ENCODE measurements at regions not wholly inside any gene's neighbourhood (a gene's known extent, or its start where the extent isn't known, plus 50 kb on each side); places are given as distances from the start of the nearest gene placed in this dataset.

DNA sequence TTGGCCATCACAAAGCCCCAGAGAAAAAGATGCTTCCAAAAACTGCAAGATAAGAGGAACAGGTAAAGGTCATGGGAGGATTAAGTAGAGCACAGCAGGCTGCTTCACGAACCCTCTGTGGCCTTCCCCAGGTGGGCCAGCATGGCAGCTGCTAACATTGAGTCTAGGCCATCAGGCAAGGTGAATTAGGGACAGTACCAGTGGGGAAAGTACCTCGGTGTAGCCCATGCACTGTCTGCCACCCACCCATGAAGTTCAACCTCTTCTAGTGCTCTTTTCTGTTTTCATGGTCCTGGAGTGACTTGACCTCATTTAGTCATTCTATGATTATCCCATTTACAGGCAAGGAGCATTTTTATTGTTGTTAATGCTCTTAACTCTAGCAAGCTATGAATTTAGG, 108.6 kb upstream of the DUSP22 start:
- ChIA-PET POLR2A (interaction anchor here (1.3 kb wide), 1 partner anchor 208 kb away, joined by 4 read pairs; the partner anchor contains the start of gene IRF4), CTCF (interaction anchor here (0.9 to 32.8 kb wide), 7 partner anchors 10 to 145 kb away, joined by 3 to 620 read pairs (median 4); no protein-coding TSS in a partner anchor)

DNA sequence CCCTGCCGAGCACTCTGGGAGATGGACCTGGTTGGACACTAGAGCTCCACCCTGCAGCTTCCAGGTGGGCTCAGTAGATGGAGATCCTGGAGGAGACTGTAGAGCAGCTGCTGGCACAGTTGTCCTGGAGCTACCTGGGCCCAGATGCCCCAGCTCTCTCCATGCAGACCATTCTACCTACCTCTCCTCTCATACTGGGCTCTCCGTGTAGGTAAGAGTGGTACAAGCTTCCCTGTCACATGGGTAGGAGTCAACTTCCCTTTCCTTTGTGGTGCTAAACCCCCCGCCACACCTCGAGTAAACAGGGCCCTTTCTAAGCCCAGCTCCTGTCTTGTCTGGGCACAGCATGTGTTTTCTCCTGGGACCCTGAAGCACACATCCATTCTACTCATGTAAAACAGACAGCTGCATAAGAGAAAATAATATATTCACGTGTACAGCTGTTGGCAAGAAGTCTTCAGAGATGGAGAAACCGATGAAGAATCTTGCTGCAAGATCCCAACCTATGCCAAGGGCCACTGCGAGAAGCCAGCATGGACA, 108.1 kb upstream of the DUSP22 start:
- POLR2A ChIA-PET, result interaction anchor here (1.3 kb wide), 1 partner anchor 207 kb away, joined by 4 read pairs; the partner anchor contains the start of gene IRF4
- TF ChIP-seq, protein P1, sequence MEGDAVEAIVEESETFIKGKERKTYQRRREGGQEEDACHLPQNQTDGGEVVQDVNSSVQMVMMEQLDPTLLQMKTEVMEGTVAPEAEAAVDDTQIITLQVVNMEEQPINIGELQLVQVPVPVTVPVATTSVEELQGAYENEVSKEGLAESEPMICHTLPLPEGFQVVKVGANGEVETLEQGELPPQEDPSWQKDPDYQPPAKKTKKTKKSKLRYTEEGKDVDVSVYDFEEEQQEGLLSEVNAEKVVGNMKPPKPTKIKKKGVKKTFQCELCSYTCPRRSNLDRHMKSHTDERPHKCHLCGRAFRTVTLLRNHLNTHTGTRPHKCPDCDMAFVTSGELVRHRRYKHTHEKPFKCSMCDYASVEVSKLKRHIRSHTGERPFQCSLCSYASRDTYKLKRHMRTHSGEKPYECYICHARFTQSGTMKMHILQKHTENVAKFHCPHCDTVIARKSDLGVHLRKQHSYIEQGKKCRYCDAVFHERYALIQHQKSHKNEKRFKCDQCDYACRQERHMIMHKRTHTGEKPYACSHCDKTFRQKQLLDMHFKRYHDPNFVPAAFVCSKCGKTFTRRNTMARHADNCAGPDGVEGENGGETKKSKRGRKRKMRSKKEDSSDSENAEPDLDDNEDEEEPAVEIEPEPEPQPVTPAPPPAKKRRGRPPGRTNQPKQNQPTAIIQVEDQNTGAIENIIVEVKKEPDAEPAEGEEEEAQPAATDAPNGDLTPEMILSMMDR (IDR thresholded peaks at IDR 0.05; ENCODE audit: control extremely low read depth, extremely low read depth, low read depth, missing control alignments), result no peak
- DNase-seq (ENCODE audit: extremely low spot score), result peak; percentile 9
- CTCF ChIA-PET, result interaction anchor here (0.8 to 32.8 kb wide), 10 partner anchors 10 to 197 kb away, joined by 3 to 620 read pairs (median 4); no protein-coding TSS in a partner anchor

More for the DNA sequence above, 108.6 kb upstream of the DUSP22 start:
- peak; percentile 67 for DNase-seq (ENCODE audit: extremely low spot score)
- TF ChIP-seq, protein P1 (IDR thresholded peaks at IDR 0.05; ENCODE audit: control extremely low read depth, extremely low read depth, low read depth, missing control alignments), result no peak

DNA sequence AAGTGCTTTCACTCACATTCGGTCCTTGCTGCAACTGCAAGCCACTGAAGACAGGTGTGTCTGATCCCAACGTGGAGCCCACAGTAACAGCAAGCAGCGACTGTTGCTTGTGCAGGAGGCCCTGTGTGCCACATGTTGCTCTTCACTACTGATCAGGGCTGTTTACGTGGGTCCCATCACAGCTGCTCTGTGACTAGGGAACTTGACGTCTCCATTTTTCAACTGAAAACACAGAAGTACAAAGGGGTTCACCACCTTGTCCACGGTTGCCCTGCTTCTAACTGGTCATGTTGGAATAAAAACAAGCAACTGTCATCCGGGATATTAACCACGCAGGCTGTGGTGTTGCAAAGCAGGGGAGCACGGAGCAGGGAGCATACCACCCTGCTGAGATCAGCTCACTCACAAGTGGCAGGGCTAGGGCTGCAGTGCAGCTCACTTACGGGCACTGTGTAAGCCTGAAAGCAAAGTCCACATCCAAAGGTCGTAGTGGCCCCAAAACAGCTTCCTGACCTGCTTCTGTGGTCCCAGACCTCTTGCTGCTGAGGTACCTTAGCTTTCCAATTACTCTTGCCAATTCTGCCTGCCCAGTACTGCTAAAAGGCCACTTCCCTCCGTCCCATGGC, 105.8 kb upstream of the DUSP22 start:
- no peak for DNase-seq (ENCODE audit: extremely low spot score)
- TF ChIP-seq, protein P1 (IDR thresholded peaks at IDR 0.05; ENCODE audit: control extremely low read depth, extremely low read depth, low read depth, missing control alignments), result no peak
- CTCF ChIA-PET, result interaction anchor here (1.2 to 32.8 kb wide), 2 partner anchors 38 kb away, joined by 3 to 620 read pairs; no protein-coding TSS in a partner anchor
- POLR2A ChIA-PET, result interaction anchor here (0.5 kb wide), 1 partner anchor 134 kb away, joined by 3 read pairs; no protein-coding TSS in a partner anchor

DNA sequence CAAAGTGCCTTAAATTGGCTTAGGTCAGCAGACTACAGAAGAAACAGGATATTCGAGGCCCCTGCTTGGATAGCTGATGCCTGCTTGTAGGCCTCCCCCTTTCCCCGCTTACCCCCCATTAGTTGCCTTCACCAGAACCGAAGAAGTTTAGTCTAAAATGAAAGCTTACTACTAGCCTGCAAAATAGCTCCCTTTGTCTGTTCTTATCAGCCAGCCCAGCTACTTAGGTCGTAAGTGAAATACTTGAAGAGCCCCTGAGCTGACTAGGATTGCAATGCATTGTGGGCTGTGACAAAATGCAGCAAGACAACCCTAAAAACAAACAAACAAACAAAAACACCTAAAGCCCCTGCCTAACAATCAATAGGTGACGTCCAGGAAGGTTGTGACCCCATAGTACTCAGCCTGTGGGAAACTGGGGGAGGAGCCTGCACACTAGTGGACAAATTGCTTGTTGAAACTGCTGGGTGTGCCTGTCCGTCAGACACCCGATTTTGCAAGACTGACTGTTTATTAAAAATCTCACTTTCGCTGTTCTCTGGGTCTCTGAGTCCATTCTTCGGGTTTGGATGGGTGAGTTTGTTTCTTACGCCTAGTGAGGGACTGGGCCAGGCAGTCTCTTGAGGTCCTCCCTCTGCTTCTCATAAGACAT, 105.0 kb upstream of the DUSP22 start:
- TF ChIP-seq, protein P1 (IDR thresholded peaks at IDR 0.05; ENCODE audit: control extremely low read depth, extremely low read depth, low read depth, missing control alignments), result no peak
- ChIA-PET POLR2A (interaction anchor here (5.4 kb wide), 1 partner anchor 205 kb away, joined by 30 read pairs; the partner anchor contains the start of gene IRF4), CTCF (interaction anchor here (1.2 to 32.8 kb wide), 6 partner anchors 37 to 166 kb away, joined by 3 to 620 read pairs (median 6); no protein-coding TSS in a partner anchor)
- DNase-seq (ENCODE audit: extremely low spot score), result no peak

DNA sequence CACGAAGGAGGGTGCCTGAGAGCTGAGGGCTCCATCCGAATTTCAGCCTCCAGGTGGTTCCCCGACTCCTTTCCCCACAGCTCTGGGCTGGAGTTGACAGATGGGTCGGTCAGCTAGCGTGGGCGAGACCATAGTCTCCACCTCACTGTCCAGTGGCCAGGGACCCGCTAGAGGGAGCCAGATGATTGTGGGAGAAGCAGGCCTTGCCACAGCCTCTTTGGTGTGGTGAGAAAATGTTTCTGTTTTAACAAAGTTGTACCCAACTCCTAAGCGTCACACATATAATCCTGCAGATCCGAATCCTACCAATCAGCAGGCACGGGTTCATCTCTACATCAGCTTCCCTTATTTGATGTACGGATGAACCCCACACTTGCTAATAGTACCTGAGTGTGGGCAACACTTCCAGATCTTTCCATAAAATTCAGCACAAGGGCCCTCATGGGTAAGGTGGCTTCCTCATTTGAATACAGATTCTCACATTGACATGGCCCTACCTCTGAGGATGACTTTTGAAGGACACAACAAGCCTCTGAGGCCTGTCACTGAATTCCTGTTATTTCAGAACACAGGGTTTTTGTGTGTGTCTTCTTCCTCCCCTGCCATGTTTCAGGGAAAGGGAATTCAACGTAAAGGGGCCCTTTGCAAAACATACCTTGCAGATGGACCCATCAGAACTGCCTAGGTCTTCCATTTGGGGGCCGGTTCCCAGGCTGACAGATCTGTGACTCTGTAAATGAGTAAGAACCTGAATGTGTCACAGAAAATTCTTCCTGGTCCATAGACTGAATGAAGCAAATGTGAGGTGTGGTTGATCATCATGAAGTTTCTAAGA, 103.2 kb upstream of the DUSP22 start:
- ChIA-PET CTCF (interaction anchor here (0.6 to 32.8 kb wide), 58 partner anchors 9 to 1248 kb away, joined by 3 to 620 read pairs (median 4); partner anchors contain the start of genes DUSP22 and IRF4), POLR2A (interaction anchor here (0.6 to 5.4 kb wide), 5 partner anchors 30 to 203 kb away, joined by 3 to 30 read pairs (median 4); partner anchors contain the start of gene IRF4)
- peak; percentile 85 for DNase-seq (ENCODE audit: extremely low spot score)
- TF ChIP-seq, protein P1 (IDR thresholded peaks at IDR 0.05; ENCODE audit: control extremely low read depth, extremely low read depth, low read depth, missing control alignments), result peak; percentile 87
